ENCODE measurements at regions not wholly inside any gene's neighbourhood (a gene's known extent, or its start where the extent isn't known, plus 50 kb on each side); places are given as distances from the start of the nearest gene placed in this dataset.

- no peak for TF ChIP-seq CTCF (IDR thresholded peaks at IDR 0.05)
- no peak for TF ChIP-seq POLR2AphosphoS5 (IDR thresholded peaks at IDR 0.05)
Measured at GRCh38 chr4:138616775-138617174, 374.6 kb upstream of the SLC7A11 start.
